T-helper 2 cell treated with Interferon-gamma antibody and Interleukin-4, amounts not matched to agents 5 μg/mL and 100 μg/mL, for 36 hours (primary cell): ENCODE measurements at regions not wholly inside any gene's neighbourhood (a gene's known extent, or its start where the extent isn't known, plus 50 kb on each side); places are given as distances from the start of the nearest gene placed in this dataset.
"Not testable (repeated sequence)": the region's sequence is repeated elsewhere in the genome, so short reads cannot be mapped to it uniquely, and the experiment has no call there.

Source experiments
- DNase-seq: peaks from one replicate; pipeline ENCODE4 v3.0.0; 2021; ENCODE audit warnings: low spot score
- H3K27ac Mint-ChIP-seq: one replicate; pipeline ENCODE4 v1.8.0; 2021; ENCODE audit warnings: mild to moderate bottlenecking, mixed read lengths
- H3K27me3 Mint-ChIP-seq: one replicate; pipeline ENCODE4 v1.8.0; 2021; ENCODE audit warnings: low read depth, mixed read lengths
- H3K36me3 Mint-ChIP-seq: one replicate; pipeline ENCODE4 v1.8.0; 2021; ENCODE audit warnings: low read depth, mixed read lengths
- H3K4me1 Mint-ChIP-seq: one replicate; pipeline ENCODE4 v1.8.0; 2021; ENCODE audit warnings: low read depth, mixed read lengths
- H3K4me3 Mint-ChIP-seq: one replicate; pipeline ENCODE4 v1.8.0; 2022; ENCODE audit warnings: mild to moderate bottlenecking, moderate library complexity, mixed read lengths
- H3K9me3 Mint-ChIP-seq: one replicate; pipeline ENCODE4 v1.8.0; 2021; ENCODE audit warnings: mixed read lengths

GRCh38 chr4:19193274-19193981, 1058.3 kb upstream of the SLIT2 start:
- H3K4me3 Mint-ChIP-seq, result no peak overlapping the region
- no peak for DNase-seq
- no peaks in the 10 kb centered on the region for H3K36me3 Mint-ChIP-seq
- H3K27me3 Mint-ChIP-seq, result no peaks in the 10 kb centered on the region
- no peak overlapping the region for H3K27ac Mint-ChIP-seq
- H3K4me1 Mint-ChIP-seq, result no peaks in the 10 kb centered on the region
- H3K9me3 Mint-ChIP-seq, result peaks cover 23% of the 10 kb centered on the region

GRCh38 chr4:19191979-19192650, 1059.6 kb upstream of the SLIT2 start:
- no peak for DNase-seq
- Mint-ChIP-seq H3K4me1 (no peaks in the 10 kb centered on the region), H3K36me3 (no peaks in the 10 kb centered on the region), H3K27me3 (no peaks in the 10 kb centered on the region), H3K9me3 (peaks cover 24% of the 10 kb centered on the region), H3K27ac (no peak overlapping the region), H3K4me3 (no peak overlapping the region)

GRCh38 chr4:19187691-19188090, 1064.0 kb upstream of the SLIT2 start:
- Mint-ChIP-seq H3K4me1 (no peaks in the 10 kb centered on the region), H3K27ac (no peak overlapping the region), H3K36me3 (no peaks in the 10 kb centered on the region), H3K9me3 (peaks cover 26% of the 10 kb centered on the region), H3K4me3 (no peak overlapping the region), H3K27me3 (no peaks in the 10 kb centered on the region)
- DNase-seq, result no peak

- Mint-ChIP-seq H3K27me3 (no peaks in the 10 kb centered on the region), H3K4me1 (no peaks in the 10 kb centered on the region), H3K9me3 (peaks cover 26% of the 10 kb centered on the region), H3K27ac (no peak overlapping the region), H3K36me3 (no peaks in the 10 kb centered on the region), H3K4me3 (no peak overlapping the region)
- no peak for DNase-seq
These were observed 1064.6 kb upstream of the SLIT2 start for GRCh38 chr4:19187096-19187495.

GRCh38 chr4:19181631-19182030, 1070.1 kb upstream of the SLIT2 start:
- DNase-seq, H3K27ac Mint-ChIP-seq, H3K4me1 Mint-ChIP-seq, H3K27me3 Mint-ChIP-seq, H3K4me3 Mint-ChIP-seq, H3K36me3 Mint-ChIP-seq: not testable (repeated sequence)
- peaks cover 34% of the 10 kb centered on the region for H3K9me3 Mint-ChIP-seq

GRCh38 chr4:19178835-19179234, 1072.9 kb upstream of the SLIT2 start:
- no peak overlapping the region for H3K4me3 Mint-ChIP-seq
- no peak for DNase-seq
- no peaks in the 10 kb centered on the region for H3K4me1 Mint-ChIP-seq
- no peak overlapping the region for H3K27ac Mint-ChIP-seq
- H3K36me3 Mint-ChIP-seq, result no peaks in the 10 kb centered on the region
- H3K9me3 Mint-ChIP-seq, result peaks cover 25% of the 10 kb centered on the region
- no peaks in the 10 kb centered on the region for H3K27me3 Mint-ChIP-seq

- DNase-seq, result no peak
- no peaks in the 10 kb centered on the region for H3K4me1 Mint-ChIP-seq
- no peaks in the 10 kb centered on the region for H3K27me3 Mint-ChIP-seq
- H3K36me3 Mint-ChIP-seq, result no peaks in the 10 kb centered on the region
- H3K4me3 Mint-ChIP-seq, result no peak overlapping the region
- H3K27ac Mint-ChIP-seq, result no peak overlapping the region
- H3K9me3 Mint-ChIP-seq, result peaks cover 27% of the 10 kb centered on the region
These were observed 1074.1 kb upstream of the SLIT2 start for GRCh38 chr4:19177616-19178015.

- Mint-ChIP-seq H3K27ac (no peak overlapping the region), H3K4me3 (no peak overlapping the region), H3K4me1 (no peaks in the 10 kb centered on the region), H3K9me3 (peaks cover 25% of the 10 kb centered on the region), H3K27me3 (no peaks in the 10 kb centered on the region), H3K36me3 (no peaks in the 10 kb centered on the region)
- no peak for DNase-seq
These were observed 1079.9 kb upstream of the SLIT2 start for GRCh38 chr4:19171832-19172231.

- Mint-ChIP-seq H3K27ac (no peak overlapping the region), H3K4me3 (no peak overlapping the region), H3K9me3 (peaks cover 17% of the 10 kb centered on the region), H3K4me1 (no peaks in the 10 kb centered on the region), H3K36me3 (no peaks in the 10 kb centered on the region), H3K27me3 (no peaks in the 10 kb centered on the region)
- DNase-seq, result no peak
These were observed 1084.4 kb upstream of the SLIT2 start for GRCh38 chr4:19167311-19167710.

GRCh38 chr4:19164334-19164733, 1087.4 kb upstream of the SLIT2 start:
- Mint-ChIP-seq H3K4me1 (no peaks in the 10 kb centered on the region), H3K27me3 (no peaks in the 10 kb centered on the region), H3K4me3 (no peak overlapping the region), H3K27ac (no peak overlapping the region), H3K9me3 (peaks cover 22% of the 10 kb centered on the region), H3K36me3 (no peaks in the 10 kb centered on the region)
- no peak for DNase-seq

- Mint-ChIP-seq H3K27me3 (no peaks in the 10 kb centered on the region), H3K9me3 (peaks cover 53% of the 10 kb centered on the region), H3K36me3 (no peaks in the 10 kb centered on the region), H3K4me3 (no peak overlapping the region), H3K27ac (no peak overlapping the region), H3K4me1 (no peaks in the 10 kb centered on the region)
- DNase-seq, result no peak
These were observed 1091.8 kb upstream of the SLIT2 start for GRCh38 chr4:19159874-19160273.

GRCh38 chr4:19158107-19158809, 1093.4 kb upstream of the SLIT2 start:
- Mint-ChIP-seq H3K4me1 (no peaks in the 10 kb centered on the region), H3K27me3 (no peaks in the 10 kb centered on the region), H3K36me3 (no peaks in the 10 kb centered on the region), H3K4me3 (no peak overlapping the region), H3K9me3 (peaks cover 61% of the 10 kb centered on the region), H3K27ac (no peak overlapping the region)
- DNase-seq, result no peak

GRCh38 chr4:19156786-19157185, 1094.9 kb upstream of the SLIT2 start:
- Mint-ChIP-seq H3K4me1 (no peaks in the 10 kb centered on the region), H3K27ac (no peak overlapping the region), H3K27me3 (no peaks in the 10 kb centered on the region), H3K36me3 (no peaks in the 10 kb centered on the region), H3K4me3 (no peak overlapping the region), H3K9me3 (peaks cover 66% of the 10 kb centered on the region)
- DNase-seq, result no peak

GRCh38 chr4:19155568-19155967, 1096.1 kb upstream of the SLIT2 start:
- H3K36me3 Mint-ChIP-seq, result no peaks in the 10 kb centered on the region
- no peak overlapping the region for H3K4me3 Mint-ChIP-seq
- H3K27me3 Mint-ChIP-seq, result no peaks in the 10 kb centered on the region
- no peak overlapping the region for H3K27ac Mint-ChIP-seq
- no peak for DNase-seq
- H3K9me3 Mint-ChIP-seq, result peaks cover 60% of the 10 kb centered on the region
- H3K4me1 Mint-ChIP-seq, result no peaks in the 10 kb centered on the region
